Stimulated activated CD4-positive, alpha-beta T cell treated with anti-CD3 and anti-CD28 coated beads, Interleukin-15, amount 100 ng/mL, for 24 hours (primary cell): ENCODE measurements at regions not wholly inside any gene's neighbourhood (a gene's known extent, or its start where the extent isn't known, plus 50 kb on each side); places are given as distances from the start of the nearest gene placed in this dataset.
A peak's percentile ranks its signal among the peaks of the same experiment; 100 is the strongest.
"Not testable (repeated sequence)": the region's sequence is repeated elsewhere in the genome, so short reads cannot be mapped to it uniquely, and the experiment has no call there.

Source experiments
- DNase-seq: peaks from one replicate; pipeline ENCODE4 v3.0.0-alpha.2; 2020

DNA sequence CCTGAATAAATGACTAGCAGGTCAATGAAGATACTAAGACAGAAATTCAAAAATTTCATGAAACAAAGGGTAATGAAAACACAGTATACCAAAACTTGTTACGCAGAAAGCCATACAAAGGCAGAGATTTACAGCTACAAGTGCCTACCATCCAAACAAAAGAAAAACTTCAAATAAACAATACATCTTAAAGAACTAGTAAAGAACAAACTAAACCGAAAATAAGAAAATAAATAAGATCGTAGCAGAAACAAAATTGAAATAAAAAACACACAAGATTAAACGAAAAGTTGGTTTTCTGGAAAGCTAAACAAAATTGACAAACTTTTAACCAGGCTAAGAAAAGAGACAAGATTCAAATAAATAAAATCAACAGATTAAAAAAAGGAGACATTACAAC is 51.5 kb downstream of the VPREB1 start:
- DNase-seq: not testable (repeated sequence)

DNA sequence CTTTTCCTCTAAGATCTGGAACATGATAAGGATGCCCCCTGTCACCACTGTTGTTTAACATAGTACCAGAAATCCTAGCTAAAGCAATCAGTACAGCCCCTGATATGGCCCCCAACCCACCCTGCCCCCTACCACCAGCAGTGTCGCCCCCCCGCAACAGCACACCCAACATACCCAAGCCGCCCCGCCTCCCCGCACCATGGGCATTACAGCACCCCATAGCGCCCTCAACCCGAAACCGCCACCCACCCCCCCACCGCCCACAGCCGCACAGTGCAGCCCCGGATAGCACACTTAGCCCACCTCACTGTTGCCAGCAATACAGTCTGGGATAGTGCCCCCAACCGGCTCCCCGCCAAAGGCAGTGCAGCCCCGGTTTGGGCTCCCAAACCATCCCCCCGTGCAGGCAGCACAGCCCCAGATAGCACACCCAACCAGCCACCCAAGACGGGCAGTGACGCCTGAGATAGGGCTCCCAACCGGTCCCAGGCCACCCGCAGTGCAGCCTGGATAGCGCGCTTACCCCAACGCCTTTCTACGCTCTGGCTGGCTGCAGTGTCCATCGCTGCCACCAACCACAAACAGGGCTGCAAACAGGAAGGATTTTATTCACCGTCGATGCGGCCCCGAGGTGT is 52.7 kb downstream of the VPREB1 start:
- peak; percentile 26 for DNase-seq

DNA sequence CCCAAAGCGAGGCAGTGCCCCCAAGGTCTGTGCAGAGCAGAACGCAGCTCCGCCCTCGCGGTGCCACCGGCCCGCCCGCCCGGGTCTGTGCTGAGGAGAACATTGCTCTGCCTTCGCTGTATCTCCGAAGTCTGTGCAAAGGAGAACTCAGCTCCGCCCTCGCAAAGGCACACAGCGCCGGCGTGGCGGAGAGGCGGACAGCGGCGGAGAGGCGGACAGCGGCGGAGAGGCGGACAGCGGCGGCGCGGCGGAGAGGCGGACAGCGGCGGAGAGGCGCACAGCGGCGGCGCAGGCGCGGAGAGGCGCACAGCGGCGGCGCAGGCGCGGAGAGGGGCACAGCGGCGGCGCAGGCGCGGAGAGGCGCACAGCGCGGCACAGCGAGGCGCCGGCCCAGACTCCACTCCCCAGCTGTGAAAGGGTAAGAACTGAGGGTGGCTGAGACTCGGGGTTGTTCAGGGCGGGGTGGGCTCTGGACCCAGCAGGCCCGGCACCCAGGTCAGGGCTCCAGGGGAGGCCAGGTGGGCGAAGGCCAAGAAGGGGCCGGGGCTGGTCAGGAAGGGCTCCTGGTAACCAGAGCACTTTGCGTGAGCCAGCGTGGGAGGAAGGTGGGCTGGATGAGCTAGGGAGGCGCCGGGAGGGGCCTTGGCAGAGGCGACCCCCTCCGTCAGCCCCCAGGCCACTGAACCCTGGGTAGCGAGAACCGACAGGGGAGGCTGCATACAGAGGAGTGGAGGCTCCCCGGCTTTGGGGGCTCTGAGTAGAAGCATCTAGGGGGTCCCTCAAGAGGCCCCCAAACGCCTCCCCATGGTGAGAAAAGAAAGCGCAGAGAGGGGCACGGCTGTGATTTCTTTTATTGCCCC is 53.4 kb downstream of the VPREB1 start:
- DNase-seq: peak; percentile 79

DNA sequence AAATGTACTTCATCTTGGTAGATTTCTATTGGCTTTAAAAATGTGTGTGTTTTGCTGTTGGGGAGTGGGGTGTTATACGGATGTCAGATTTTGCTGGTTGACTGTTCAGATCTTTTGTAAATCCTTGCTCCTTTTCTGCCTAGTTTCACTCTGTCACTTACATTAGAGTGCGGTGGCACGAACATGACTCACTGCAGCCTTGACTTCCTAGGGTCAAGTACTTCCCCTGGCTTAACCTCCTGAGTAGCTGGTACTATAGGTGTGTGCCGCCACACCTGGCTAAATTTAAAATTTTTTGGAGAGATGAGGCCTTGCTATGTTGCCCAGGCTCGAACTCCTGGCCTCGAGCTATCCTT is 54.0 kb downstream of the VPREB1 start:
- DNase-seq: peak; percentile 17

DNA sequence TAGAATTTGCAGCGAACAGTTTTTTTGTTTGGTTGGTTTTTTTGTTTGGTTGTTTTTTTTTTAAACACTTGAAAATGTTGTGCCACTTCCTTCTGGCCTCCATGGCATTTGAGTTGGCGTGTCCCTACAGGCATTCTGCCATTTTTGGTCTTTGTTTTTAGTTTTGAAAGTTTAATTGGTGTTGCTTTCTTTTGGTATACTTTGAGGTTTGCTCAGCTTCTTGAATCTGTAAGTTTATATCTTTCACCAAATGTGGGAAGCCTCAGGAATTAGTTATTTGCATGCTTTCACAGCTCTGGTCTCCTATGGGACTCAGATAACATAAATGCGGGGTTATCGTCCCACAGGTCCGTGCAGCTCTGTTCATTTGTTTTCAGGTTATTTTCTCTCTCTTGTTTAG is 55.9 kb downstream of the VPREB1 start:
- DNase-seq: not testable (repeated sequence)

DNA sequence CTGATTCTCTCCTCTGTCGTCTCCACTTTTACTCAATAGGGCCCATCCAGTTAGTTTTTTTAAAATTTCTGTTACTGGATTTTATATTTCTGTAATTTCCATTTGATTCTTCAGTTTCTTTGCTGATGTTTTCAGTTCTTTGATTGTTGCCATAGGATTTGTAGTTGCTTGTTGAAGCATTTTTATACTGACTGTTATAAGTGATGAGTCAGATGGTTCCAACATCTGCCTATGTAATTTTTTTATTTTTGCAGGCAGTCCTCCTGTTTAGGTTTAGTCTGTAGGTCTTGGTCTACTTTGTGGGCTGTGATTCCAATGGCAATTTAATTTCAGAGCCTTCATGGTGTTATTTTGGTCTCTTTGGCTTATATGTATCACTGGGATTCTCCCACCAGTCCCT is 56.4 kb downstream of the VPREB1 start:
- not testable (repeated sequence) for DNase-seq

DNA sequence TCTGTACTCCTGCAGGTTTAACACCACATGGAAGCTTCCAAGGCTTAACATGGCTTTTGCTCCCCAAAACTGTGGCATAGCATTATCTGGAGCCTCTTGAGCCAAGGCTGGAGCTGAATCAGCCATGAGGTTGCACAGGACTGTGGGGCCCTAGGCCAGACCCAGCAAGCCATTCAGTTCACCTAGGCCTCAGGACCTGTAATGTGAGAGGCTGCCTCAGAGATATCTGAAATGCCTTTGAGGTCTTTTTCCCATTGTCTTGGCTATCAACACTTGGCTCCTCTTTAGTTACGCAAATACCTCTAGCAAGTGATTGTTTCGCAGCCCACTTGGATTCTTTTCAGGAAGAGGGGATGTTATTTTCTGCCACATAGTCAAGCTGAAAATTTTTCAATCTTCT is 72.0 kb downstream of the VPREB1 start:
- no peak for DNase-seq

DNA sequence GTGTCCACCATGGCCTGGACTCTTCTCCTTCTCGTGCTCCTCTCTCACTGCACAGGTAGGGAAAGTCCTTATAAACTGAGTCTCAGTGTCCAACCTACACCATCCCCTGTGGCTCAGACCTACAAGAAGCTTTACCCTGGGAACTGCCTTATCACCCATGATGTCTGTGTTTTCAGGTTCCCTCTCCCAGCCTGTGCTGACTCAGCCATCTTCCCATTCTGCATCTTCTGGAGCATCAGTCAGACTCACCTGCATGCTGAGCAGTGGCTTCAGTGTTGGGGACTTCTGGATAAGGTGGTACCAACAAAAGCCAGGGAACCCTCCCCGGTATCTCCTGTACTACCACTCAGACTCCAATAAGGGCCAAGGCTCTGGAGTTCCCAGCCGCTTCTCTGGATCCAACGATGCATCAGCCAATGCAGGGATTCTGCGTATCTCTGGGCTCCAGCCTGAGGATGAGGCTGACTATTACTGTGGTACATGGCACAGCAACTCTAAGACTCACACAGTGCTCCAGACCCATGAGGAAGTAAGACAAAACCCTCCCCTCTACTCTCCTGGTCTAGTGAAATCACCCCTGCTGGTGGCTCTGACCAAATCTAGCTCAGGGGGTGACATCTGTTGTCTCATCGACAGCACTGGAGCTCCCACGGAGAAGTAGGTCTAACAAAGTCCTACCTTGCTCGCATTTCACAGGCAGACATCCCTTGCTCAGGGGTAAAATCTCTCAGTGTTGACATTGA is 74.3 kb downstream of the VPREB1 start:
- DNase-seq: no peak

DNA sequence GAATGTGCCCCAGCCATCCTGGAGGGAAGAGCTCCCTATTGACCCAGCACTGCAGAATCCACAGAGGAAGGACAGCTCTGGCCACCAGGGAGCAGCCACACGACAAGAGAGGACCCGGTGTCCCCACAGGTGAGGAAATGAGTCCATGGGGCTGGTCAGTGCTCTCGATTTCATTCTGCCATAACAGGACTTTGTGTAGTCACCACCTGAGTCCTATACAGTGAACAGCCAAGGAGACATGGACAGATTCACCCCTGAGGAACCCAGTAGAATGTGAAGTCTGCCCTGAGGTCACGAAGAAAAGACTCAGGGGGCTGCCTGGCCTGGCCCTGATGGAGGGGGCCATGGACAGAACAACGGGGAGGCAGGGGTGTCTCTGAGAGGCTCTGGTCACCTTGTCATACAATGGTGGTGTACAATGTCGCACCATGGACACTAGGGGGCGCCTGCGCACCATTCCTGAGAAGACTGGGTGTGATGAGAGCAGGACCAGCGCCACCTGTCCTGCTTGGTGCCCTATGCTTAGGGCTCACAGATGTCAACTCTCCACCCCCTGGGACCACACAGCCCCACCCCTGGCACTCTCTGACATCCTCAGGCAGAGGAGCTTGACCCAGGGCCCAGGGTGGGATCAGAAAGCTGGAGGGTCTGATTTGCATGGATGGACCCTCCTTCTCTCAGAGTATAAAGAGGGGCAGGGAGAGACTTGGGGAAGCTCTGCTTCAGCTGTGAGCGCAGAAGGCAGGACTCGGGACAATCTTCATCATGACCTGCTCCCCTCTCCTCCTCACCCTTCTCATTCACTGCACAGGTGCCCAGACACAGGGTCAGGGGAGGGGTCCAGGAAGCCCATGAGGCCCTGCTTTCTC is 77.4 kb downstream of the VPREB1 start:
- peak; percentile 80 for DNase-seq

DNA sequence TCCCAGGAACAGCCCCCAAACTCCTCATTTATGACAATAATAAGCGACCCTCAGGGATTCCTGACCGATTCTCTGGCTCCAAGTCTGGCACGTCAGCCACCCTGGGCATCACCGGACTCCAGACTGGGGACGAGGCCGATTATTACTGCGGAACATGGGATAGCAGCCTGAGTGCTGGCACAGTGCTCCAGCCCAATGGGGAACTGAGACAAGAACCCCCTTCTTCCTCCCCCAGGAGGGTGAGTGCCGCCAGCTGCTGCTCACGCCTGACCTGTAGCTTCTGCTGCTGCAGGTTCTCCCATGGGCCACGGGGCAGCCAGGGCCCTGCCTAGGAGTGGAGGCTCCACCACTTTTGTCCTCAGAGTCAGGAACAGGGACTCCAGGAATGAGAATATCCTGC is 78.2 kb downstream of the VPREB1 start:
- DNase-seq: no peak

DNA sequence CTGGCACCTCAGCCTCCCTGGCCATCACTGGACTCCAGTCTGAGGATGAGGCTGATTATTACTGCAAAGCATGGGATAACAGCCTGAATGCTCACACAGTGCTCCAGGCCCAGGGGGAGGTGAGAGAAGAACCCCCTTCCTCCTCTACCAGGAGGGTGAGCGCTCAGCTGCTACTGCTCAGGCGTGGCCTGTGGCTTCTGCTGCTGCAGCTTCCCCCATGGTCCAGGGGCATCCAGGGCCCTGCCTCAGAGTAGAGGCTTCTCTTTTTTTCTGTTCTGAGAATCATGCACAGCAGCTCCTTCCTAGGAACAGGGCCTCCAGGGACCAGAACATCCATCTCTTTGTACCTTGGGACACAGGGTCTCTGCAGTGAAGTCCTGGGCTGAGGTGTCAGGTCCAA is 83.1 kb downstream of the VPREB1 start:
- DNase-seq: no peak

DNA sequence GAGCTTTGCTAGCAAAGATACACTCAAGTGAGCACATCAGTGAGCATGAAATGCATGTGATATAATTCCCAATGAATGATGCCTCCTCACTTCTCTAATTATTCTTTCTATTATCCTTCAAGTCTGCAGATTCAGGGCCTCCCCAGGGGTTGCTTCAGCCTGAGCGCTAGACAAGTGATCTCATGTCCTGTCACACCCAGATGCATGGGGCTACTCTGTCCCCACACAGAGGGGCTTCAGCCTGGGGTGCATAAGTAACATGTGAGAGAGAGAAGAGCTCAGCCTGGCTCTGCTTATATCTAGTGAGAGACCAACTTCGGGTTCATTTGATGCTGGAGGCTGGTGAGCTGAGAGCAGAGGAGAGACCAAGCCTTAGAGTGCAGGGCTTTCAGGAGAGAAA is 85.2 kb downstream of the VPREB1 start:
- DNase-seq: no peak

DNA sequence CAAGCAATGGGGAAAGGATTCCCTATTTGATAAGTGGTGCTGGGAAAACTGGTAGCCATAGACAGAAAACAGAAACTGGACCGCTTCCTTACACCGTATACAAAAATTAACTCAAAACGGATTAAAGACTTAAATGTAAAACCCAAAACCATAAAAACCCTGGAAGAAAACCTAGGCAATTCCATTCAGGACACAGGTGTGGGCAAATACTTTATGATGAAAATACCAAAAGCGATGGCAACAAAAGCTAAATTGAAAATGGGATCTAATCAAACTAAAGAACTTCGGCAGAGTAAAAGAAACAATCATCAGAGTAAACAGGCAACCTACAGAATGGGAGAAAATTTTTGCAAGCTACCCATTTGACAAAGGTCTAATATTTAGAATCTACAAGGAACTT is 91.1 kb downstream of the VPREB1 start:
- not testable (repeated sequence) for DNase-seq

DNA sequence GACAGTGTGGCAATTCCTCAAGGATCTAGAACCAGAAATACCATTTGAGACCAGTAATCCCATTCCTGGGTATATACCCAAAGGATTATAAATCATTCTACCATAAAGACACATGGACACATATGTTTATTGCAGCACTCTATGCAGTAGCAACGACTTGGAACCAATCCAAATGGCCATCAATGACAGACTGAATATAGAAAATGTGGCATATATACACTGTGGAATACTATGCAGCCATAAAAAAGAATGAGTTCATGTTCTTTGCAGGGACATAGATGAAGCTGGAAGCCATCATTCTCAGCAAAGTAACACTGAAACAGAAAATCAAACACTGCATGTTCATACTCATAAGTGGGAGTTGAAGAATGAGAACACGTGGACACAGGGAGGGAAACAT is 91.7 kb downstream of the VPREB1 start:
- DNase-seq: not testable (repeated sequence)

DNA sequence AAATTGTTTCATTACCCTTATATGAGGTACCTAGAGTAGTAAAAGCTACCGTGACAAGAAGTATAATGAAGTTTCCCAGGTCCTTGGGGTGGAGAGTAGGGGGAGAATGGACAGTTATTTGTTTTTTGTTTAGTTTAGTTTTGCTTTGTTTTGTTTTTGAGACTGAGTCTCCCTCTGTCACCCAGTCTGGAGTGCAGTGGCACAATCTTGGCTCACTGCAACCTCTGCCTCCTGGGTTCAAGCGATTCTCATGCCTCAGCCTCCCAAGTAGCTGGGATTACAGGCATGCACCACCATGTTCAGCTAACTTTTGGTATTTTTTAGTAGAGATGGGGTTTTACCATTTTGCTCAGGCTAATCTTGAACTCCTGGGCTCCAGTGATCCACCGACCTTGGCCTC is 94.2 kb downstream of the VPREB1 start:
- DNase-seq: not testable (repeated sequence)

DNA sequence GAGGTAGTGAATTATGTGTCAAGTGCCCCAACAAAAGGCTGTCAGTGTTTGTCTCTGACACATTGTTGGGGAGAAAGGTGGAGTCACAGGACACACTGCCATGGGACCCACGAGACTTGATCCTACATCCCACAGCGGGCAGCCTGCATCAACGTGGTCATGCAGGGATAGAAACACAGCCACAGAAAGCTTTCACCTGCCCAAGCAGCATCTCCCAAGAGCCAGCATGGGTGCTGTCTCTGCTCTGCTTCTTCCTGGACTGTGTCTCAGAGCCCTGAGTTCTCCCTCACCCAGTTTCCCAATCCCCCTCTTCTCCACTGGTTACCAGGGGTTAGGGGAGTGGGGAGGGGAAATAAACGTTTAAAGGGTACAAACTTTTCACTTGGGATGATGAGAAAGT is 97.2 kb downstream of the VPREB1 start:
- no peak for DNase-seq

DNA sequence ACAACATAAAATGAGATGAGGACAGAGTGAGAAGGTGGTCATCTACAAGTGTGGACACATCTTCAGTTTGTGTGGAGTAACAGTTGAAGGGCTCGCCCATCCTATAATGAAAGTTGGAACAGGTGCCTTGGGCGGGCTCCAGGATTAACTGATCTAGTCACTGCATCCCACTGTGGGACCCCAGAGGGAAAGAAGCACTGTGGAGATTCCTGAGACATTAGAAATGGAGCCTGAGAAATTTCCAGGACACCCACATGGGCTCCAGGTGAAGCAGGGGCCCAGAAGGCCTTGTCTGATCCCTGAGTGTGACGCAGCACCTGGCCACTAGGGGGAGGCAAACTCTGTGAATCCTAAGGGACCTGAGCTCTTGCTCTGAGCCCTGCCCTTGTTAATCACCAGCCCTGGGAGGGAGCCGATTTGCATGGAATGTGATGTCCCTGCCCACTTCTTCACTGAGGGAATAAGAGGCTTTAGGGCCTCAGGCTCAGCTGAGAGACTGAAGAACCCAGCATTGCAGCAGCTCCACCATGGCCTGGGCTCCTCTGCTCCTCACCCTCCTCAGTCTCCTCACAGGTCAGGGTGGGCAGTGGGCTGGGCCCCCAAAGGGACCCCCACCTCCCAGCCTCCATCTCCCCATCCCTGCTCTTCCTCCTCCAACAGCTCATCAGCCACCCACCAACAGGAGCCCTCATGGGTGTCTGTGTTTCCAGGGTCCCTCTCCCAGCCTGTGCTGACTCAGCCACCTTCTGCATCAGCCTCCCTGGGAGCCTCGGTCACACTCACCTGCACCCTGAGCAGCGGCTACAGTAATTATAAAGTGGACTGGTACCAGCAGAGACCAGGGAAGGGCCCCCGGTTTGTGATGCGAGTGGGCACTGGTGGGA is 98.4 kb downstream of the VPREB1 start:
- DNase-seq: peak; percentile 78

DNA sequence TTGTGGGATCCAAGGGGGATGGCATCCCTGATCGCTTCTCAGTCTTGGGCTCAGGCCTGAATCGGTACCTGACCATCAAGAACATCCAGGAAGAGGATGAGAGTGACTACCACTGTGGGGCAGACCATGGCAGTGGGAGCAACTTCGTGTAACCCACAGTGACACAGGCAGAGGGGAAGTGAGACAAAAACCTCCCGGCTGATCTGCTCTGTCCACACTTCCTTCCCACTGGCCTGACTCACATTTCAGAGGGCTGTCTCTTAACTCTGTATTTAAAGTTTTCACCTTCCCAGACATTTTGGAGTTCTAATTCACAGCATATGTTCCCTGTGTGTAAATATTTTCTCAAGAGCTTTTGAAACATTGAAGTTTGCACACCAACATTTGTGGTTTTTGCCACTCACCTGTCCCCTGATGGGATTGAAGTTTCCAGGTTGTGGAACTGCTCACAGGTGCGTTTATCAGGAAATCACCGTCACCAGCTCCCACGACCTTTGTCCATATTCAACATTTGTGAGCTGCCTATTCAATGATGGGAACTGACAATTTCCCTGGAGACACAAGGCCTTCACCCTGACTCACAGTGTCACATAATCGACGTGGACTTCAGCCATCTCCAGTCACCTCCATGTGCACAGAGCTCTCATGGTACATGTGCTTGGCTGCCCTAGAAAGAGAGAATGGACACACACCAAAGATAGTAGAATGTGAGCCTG is 99.2 kb downstream of the VPREB1 start:
- DNase-seq: no peak

DNA sequence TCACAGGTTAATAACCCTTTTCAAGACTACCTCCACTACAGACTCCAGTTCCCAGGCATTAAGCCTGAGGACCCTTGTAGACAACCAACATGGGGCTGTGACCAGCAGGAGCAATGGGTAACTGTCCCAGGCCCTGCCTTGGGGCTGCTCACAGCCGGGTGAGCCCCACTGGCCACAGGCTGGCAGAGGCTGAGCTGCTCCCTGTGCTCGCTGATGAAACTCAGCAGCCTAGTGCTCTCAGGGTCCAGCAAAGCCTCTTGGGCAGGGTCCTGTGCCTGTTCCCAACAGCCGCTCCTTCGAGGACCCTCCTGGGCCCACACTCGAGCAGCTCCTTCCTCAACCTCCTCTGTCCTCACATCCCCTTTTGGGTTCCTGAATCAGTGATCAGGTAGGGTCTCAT is 99.8 kb downstream of the VPREB1 start:
- DNase-seq: no peak

DNA sequence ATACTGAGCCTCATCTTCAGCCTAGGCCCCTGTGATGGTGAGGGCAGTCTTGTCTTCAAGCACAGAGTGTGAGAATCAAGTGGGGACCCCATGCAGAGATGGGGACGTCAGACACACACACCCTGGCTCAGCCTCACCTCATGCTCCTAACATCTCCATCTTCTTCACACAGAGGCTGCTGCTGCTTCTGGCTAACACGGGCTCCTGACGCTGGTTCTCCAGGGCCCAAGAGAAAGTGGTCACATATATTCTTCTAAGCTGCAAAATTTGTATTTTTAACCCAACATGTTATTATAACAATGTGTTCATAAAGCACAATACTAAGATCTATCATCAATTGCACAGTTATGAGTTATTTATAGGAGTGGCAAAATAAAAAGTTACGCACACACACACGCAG is 101.2 kb downstream of the VPREB1 start:
- DNase-seq: no peak
